ENCODE measurements at regions not wholly inside any gene's neighbourhood (a gene's known extent, or its start where the extent isn't known, plus 50 kb on each side); places are given as distances from the start of the nearest gene placed in this dataset.
"Not testable (repeated sequence)": the region's sequence is repeated elsewhere in the genome, so short reads cannot be mapped to it uniquely, and the experiment has no call there.

DNA sequence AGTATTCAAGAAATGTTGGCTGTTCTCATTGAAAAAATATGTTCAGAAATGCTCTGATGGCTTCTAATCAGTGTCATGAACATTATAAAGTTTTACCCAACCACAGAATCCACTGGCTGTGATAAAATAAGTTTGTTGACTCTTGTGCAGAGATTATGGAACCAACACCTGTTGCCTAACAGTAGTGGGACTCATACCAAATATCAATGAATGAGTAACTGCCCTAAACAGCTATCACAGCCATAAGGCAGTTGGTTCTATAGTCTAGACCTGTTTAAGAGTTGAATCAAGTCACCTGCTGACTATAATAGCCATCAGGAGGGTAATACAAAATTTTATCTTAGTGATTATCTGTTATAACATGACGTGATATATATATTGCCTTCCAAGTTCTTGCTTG, 168.3 kb downstream of the ATOH1 start:
- in situ Hi-C loops (cut with HindIII; ENCODE audit: low pct_unique_long_range_greater_than_20kb, low sequenced_read_pairs) = no loop called here
- no peak for DNase-seq (ENCODE audit: low read depth)

DNA sequence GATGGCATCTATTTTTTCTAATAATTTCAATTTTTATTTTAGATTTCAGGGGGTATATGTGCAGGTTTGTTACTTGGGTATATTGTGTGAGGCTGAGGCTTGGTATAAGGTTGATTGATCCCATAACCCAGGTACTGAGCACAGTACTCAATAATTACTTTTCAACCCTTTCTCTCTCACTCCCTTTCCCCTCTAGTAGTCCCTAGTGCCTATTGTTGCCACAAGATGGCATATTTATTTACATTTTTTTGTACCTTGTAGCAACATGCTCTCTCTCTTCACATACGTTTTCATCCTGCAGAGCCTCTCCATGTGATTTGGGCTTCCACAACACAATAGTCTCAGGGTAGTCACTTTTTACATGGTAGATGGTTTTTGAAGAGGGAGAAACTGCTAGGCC, 172.0 kb downstream of the ATOH1 start:
- in situ Hi-C loops (cut with HindIII; ENCODE audit: low pct_unique_long_range_greater_than_20kb, low sequenced_read_pairs) = no loop called here
- DNase-seq (ENCODE audit: low read depth) = no peak

DNA sequence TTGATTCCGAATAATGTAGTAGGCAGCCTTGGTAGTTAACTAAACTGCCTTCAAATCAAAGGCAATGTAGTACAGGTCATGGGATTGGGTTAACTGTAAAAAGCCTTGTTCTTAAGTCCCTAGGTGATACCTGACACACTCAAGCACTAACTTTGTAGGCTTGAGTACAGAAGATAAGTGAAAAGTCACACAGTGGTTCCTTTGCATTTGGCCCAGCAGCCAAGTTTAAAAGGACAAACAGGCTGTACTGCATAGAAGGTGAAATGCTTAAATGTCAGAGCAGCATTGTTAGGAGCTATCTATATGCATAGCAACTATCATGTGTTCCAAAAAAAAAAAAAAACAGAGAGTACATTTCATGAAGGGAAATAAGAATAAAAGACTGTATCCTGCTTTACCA, 178.4 kb downstream of the ATOH1 start:
- DNase-seq (ENCODE audit: low read depth) = no peak
- in situ Hi-C loops (cut with HindIII; ENCODE audit: low pct_unique_long_range_greater_than_20kb, low sequenced_read_pairs) = no loop called here

- no peak for DNase-seq (ENCODE audit: low read depth)
- in situ Hi-C loops (cut with HindIII; ENCODE audit: low pct_unique_long_range_greater_than_20kb, low sequenced_read_pairs) = no loop called here
Measured at GRCh38 chr4:94011190-94011589, 182.6 kb downstream of the ATOH1 start.

DNA sequence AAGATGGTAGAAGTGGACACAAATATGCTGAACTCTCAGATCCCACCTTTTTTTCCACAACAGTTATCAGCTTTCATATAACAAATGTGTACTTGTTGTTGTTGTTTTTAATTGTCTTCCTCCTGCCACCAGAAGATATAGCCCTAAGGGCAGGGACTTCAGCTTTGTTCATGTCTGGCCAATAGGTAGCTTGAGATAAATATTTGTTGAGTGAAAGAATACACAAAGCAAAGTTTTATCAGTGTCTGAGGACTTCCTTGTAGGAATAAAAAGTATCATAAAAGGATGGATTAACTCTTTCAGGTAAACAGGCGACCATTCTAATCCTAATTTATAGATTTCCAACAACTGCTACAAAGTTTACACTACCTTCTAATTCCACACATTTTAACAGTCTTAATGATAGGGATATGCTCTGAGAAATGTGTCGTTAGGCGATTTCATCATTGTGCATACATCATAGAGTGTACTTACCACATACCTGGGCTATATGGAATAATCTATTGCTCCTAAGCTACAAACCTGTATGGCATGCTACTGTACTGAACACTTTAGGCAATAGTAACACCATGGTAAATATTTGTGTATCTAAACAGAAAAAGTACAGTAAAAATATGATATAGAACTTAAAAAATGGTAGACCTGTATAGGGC, 186.1 kb downstream of the ATOH1 start:
- in situ Hi-C loops (cut with HindIII; ENCODE audit: low pct_unique_long_range_greater_than_20kb, low sequenced_read_pairs) = no loop called here
- no peak for DNase-seq (ENCODE audit: low read depth)

DNA sequence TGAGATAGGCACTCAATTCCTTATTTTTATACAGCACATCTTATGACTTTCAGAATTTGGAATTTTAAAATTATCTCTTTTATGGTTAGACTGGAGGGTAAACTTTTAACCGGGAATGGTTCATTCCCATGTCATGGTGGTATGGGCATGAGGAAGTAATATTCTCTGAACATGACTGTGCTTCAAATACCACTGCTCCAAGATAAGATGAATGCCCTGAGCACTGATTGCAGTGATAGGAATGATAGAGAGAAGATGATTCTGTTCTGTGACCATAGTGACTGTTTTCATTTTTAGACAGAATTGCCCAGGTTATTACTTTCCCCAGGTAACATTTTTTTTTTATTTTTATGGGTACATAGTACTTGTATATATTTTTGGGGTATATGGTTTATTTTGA, 187.4 kb downstream of the ATOH1 start:
- in situ Hi-C loops (cut with HindIII; ENCODE audit: low pct_unique_long_range_greater_than_20kb, low sequenced_read_pairs) = no loop called here
- no peak for DNase-seq (ENCODE audit: low read depth)

- DNase-seq (ENCODE audit: low read depth) = no peak
- in situ Hi-C loops (cut with HindIII; ENCODE audit: low pct_unique_long_range_greater_than_20kb, low sequenced_read_pairs) = no loop called here
Measured at GRCh38 chr4:94032754-94033153, 174.9 kb upstream of the SMARCAD1 start.

- in situ Hi-C loops (cut with HindIII; ENCODE audit: low pct_unique_long_range_greater_than_20kb, low sequenced_read_pairs) = no loop called here
- no peak for DNase-seq (ENCODE audit: low read depth)
Measured at GRCh38 chr4:94036964-94037363, 170.7 kb upstream of the SMARCAD1 start.

GRCh38 chr4:94038195-94038594, 169.5 kb upstream of the SMARCAD1 start:
- in situ Hi-C loops (cut with HindIII; ENCODE audit: low pct_unique_long_range_greater_than_20kb, low sequenced_read_pairs) = no loop called here
- DNase-seq (ENCODE audit: low read depth) = no peak

DNA sequence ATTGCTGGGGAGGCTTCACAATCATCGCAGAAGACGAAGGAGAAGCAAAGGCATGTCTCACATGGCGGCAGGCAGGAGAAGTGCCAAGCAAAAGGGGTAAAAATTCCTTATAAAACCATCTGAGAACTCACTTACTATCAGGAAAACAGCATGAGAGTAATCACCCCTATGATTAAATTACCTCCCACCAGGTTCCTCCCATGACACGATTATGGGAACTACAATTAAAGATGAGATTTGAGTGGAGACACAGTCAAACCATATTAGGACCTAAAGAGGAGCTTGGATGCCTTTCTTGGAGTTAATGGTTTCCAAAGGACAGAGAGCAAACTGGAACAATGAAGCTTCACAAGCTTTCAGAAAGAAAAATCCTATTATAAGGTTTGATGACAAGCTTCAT, 168.4 kb upstream of the SMARCAD1 start:
- in situ Hi-C loops (cut with HindIII; ENCODE audit: low pct_unique_long_range_greater_than_20kb, low sequenced_read_pairs) = no loop called here
- DNase-seq (ENCODE audit: low read depth) = no peak

DNA sequence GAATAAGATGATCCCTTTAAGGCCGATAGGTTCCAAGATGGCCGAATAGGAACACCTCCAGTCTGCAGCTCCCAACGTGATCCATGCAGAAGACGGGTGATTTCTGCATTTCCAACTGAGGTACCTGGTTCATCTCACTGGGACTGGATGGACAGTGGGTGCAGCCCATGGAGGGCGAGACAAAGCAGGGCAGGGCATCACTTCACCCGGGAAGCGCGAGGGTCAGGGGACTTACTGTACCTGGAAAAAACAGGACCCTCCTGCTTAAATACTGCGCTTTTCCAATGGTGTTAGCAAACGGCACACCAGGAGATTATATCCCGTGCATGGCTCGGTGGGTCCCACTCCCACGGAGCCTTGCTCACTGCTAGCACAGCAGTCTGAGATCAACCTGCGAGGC, 163.2 kb upstream of the SMARCAD1 start:
- in situ Hi-C loops (cut with HindIII; ENCODE audit: low pct_unique_long_range_greater_than_20kb, low sequenced_read_pairs); DNase-seq (ENCODE audit: low read depth): not testable (repeated sequence)

GRCh38 chr4:94063084-94063483, 144.6 kb upstream of the SMARCAD1 start:
- in situ Hi-C loops (cut with HindIII; ENCODE audit: low pct_unique_long_range_greater_than_20kb, low sequenced_read_pairs) = no loop called here
- DNase-seq (ENCODE audit: low read depth) = no peak

DNA sequence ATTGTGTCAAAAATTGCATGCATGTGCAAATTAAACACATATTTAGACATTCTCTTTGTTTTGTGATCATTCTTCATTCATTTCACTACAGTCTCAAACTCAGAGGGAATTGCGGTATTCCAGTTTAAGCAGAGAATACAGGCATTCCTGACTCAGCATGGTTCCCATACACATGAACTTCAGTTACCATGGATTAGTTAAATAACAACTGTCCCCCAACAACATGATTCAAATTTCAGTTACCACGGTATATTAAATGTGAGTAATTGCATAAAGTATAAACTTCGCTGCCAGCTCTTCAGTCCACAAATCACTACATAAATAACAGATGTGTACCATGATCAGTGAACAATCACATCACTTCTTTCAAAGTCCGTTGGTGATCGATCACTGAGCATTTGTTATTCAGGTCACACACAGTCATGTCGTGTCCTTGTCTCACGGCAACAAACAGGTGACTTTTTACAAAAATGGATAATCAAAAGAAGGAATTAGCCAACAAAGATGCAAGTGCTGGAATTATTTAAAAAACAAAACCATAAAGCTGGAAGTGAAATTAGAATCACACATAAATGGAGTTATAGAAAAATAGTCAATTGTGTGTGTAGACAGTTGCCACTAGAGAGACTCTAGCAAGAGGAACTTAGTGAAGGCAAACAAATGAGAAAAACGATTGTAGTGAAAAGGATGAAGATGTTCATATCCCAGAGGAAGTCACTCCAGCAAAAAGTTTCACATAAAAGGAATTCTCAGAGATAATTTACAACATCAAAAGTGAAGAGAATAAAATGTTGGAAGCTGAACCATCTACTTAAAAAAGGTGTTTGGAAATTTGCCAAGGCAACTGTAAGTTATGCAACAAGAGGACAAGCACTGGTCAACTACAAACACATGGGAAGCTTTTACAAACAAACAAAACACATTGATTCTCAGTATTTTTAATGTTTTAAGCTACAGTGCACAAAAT, 138.6 kb upstream of the SMARCAD1 start:
- in situ Hi-C loops (cut with HindIII; ENCODE audit: low pct_unique_long_range_greater_than_20kb, low sequenced_read_pairs) = no loop called here
- DNase-seq (ENCODE audit: low read depth) = no peak

- in situ Hi-C loops (cut with HindIII; ENCODE audit: low pct_unique_long_range_greater_than_20kb, low sequenced_read_pairs) = no loop called here
- no peak for DNase-seq (ENCODE audit: low read depth)
Measured at GRCh38 chr4:94076498-94076897, 131.2 kb upstream of the SMARCAD1 start.

DNA sequence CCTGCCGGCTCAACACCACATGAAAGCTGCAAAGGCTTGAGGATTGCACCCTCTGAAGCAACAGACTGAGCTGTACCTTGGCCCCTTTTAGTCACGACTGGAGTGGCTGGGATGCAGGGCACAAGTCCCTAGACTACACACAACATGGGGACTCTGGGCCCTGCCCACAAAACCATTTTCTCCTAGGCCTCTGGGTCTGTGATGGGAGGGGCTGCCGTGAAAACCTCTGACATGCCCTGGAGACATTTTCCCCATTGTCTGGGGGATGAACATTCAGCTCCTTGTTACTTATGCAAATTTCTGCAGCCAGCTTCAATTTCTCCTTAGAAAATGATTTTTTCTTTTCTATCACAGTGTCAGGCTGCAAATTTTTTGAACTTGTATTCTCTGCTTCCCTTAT, 123.5 kb upstream of the SMARCAD1 start:
- DNase-seq (ENCODE audit: low read depth) = no peak
- in situ Hi-C loops (cut with HindIII; ENCODE audit: low pct_unique_long_range_greater_than_20kb, low sequenced_read_pairs) = no loop called here

- in situ Hi-C loops (cut with HindIII; ENCODE audit: low pct_unique_long_range_greater_than_20kb, low sequenced_read_pairs); DNase-seq (ENCODE audit: low read depth): not testable (repeated sequence)
Measured at GRCh38 chr4:94099141-94099540, 108.5 kb upstream of the SMARCAD1 start.

- no peak for DNase-seq (ENCODE audit: low read depth)
- in situ Hi-C loops (cut with HindIII; ENCODE audit: low pct_unique_long_range_greater_than_20kb, low sequenced_read_pairs) = no loop called here
Measured at GRCh38 chr4:94112644-94113043, 95.0 kb upstream of the SMARCAD1 start.

DNA sequence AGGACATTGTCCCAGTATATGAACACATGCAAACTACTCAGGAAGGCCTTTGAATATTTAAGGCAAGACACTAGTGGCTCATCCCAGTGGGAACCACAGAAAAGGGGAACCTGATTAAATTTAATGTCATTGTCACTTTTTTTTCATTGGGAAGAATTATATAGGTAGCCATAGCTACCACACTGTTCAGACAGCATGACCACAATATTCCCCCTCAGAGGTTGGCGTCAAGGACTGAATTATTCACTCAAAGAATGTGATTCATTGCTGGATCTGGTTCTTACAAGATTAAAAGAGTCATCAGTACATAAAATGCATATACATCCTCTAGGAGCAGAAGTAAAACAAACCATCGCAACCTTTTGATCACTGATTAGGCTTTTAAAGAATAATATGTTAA, 92.0 kb upstream of the SMARCAD1 start:
- in situ Hi-C loops (cut with HindIII; ENCODE audit: low pct_unique_long_range_greater_than_20kb, low sequenced_read_pairs) = no loop called here
- no peak for DNase-seq (ENCODE audit: low read depth)

DNA sequence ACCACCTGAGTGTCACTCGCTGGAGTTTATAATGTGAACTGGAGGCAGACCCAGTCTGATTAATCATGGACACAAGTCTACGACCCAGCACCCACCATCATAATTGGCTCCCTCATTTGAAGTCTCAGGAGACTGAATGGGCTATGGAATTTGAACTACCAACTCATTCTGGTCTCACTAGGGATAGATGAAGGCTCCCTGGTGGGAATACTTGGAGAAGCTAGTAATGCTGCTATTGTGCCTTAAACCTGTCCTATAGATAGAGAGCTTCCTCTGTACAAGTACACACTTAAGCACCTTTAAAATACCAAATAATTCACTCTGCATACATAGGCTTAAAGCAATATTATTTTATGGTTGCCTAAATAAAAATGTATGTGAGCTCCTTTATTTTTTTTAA, 90.8 kb upstream of the SMARCAD1 start:
- DNase-seq (ENCODE audit: low read depth) = no peak
- in situ Hi-C loops (cut with HindIII; ENCODE audit: low pct_unique_long_range_greater_than_20kb, low sequenced_read_pairs) = no loop called here

- in situ Hi-C loops (cut with HindIII; ENCODE audit: low pct_unique_long_range_greater_than_20kb, low sequenced_read_pairs) = no loop called here
- no peak for DNase-seq (ENCODE audit: low read depth)
Measured at GRCh38 chr4:94126669-94127068, 81.0 kb upstream of the SMARCAD1 start.

All from Caki2 (cell line).